K562 (cell line): ENCODE measurements at regions not wholly inside any gene's neighbourhood (a gene's known extent, or its start where the extent isn't known, plus 50 kb on each side); places are given as distances from the start of the nearest gene placed in this dataset.

Source experiments
- ELF4 ChIP-seq: fragments of 450-650 bp; formaldehyde crosslinking; IDR thresholded peaks from 2 replicates; pipeline ENCODE4 v1.4.0; 2022; ENCODE audit warnings: missing genetic modification characterization
- GATA2 ChIP-seq: sonication (generic); formaldehyde crosslinking; IDR thresholded peaks from 2 replicates; pipeline ENCODE4 v1.4.0; 2020; ENCODE audit warnings: mild to moderate bottlenecking, missing genetic modification reagents
- KAT7 ChIP-seq: sonication (generic); formaldehyde crosslinking; IDR thresholded peaks from 2 replicates; pipeline ENCODE4 v1.8.0; 2022; ENCODE audit warnings: missing genetic modification reagents, mild to moderate bottlenecking, borderline replicate concordance
- NFATC3 ChIP-seq: fragments of 450-650 bp; IDR thresholded peaks from 2 replicates; pipeline ENCODE4 v1.6.1; 2017; ENCODE audit warnings: mild to moderate bottlenecking
- NR1H2 ChIP-seq: sonication (generic); formaldehyde crosslinking; IDR thresholded peaks from 2 replicates; pipeline ENCODE4 v1.4.0; 2020; ENCODE audit warnings: mild to moderate bottlenecking, missing genetic modification reagents
- NR2C1 ChIP-seq, 2 experiments: fragments of 450-650 bp; IDR thresholded peaks; 2 replicates each; pipeline ENCODE4 v1.6.1; 2017; ENCODE audit warnings: mild to moderate bottlenecking in 2 of 2, antibody characterized with exemption in 1 of 2, inconsistent platforms in 1 of 2, missing compliant biosample characterization in 1 of 2, missing genetic modification characterization in 1 of 2
- PRPF4 ChIP-seq: fragments of 200-400 bp; formaldehyde crosslinking; IDR thresholded peaks from one replicate; pipeline ENCODE4 v1.6.1; 2017; ENCODE audit warnings: low read length, low read depth, mild to moderate bottlenecking; ENCODE audit not compliant: insufficient read depth, poor library complexity, severe bottlenecking
- RBM34 ChIP-seq: fragments of 200-400 bp; formaldehyde crosslinking; IDR thresholded peaks from 2 replicates; pipeline ENCODE4 v1.6.1; 2018; ENCODE audit warnings: low read length, borderline replicate concordance; ENCODE audit not compliant: insufficient read depth
- SETDB1 ChIP-seq: IDR thresholded peaks from one replicate; pipeline ENCODE4 v1.6.1; 2012; ENCODE audit warnings: low read length, control low read depth, inconsistent platforms
- SREBF2 ChIP-seq: sonication (generic); formaldehyde crosslinking; IDR thresholded peaks from 2 replicates; pipeline ENCODE4 v1.4.0; 2020; ENCODE audit warnings: mild to moderate bottlenecking, missing genetic modification reagents
- TGIF2 ChIP-seq: sonication (generic); formaldehyde crosslinking; IDR thresholded peaks from 2 replicates; pipeline ENCODE4 v1.8.1; 2022; ENCODE audit warnings: mild to moderate bottlenecking, missing genetic modification reagents, moderate library complexity
- ZBTB1 ChIP-seq: sonication (generic); formaldehyde crosslinking; IDR thresholded peaks from 2 replicates; pipeline ENCODE4 v1.8.1; 2023; ENCODE audit warnings: missing genetic modification reagents, low read depth, mild to moderate bottlenecking, borderline replicate concordance
- ZNF12 ChIP-seq: sonication (generic); formaldehyde crosslinking; IDR thresholded peaks from 2 replicates; pipeline ENCODE4 v1.4.0; 2020; ENCODE audit warnings: mild to moderate bottlenecking, missing genetic modification reagents
- ZNF436 ChIP-seq: fragments of 250-450, 450-650 bp; sonication (Bioruptor Pico); formaldehyde crosslinking; IDR thresholded peaks from 2 replicates; pipeline ENCODE4 v1.7.0; 2020; ENCODE audit warnings: mild to moderate bottlenecking
- TF ChIP-seq, protein P1 (sequence below), 2 experiments: fragments of 450-650 bp; IDR thresholded peaks; 2 replicates each; pipeline ENCODE4 v1.6.1; 2016
- TF ChIP-seq, protein P2 (sequence below): fragments of 250-450 bp; sonication (Bioruptor Pico); IDR thresholded peaks from 2 replicates; pipeline ENCODE4 v1.8.0; 2021; ENCODE audit warnings: mild to moderate bottlenecking, moderate library complexity
- TF ChIP-seq, protein P3 (sequence below): sonication (generic); formaldehyde crosslinking; IDR thresholded peaks from 2 replicates; pipeline ENCODE4 v1.8.0; 2023; ENCODE audit warnings: mild to moderate bottlenecking, missing genetic modification reagents
- TF ChIP-seq, protein P4 (sequence below): fragments of 250-450 bp; sonication (Bioruptor Pico); IDR thresholded peaks from 2 replicates; pipeline ENCODE4 v1.8.0; 2022; ENCODE audit warnings: inconsistent platforms

DNA sequence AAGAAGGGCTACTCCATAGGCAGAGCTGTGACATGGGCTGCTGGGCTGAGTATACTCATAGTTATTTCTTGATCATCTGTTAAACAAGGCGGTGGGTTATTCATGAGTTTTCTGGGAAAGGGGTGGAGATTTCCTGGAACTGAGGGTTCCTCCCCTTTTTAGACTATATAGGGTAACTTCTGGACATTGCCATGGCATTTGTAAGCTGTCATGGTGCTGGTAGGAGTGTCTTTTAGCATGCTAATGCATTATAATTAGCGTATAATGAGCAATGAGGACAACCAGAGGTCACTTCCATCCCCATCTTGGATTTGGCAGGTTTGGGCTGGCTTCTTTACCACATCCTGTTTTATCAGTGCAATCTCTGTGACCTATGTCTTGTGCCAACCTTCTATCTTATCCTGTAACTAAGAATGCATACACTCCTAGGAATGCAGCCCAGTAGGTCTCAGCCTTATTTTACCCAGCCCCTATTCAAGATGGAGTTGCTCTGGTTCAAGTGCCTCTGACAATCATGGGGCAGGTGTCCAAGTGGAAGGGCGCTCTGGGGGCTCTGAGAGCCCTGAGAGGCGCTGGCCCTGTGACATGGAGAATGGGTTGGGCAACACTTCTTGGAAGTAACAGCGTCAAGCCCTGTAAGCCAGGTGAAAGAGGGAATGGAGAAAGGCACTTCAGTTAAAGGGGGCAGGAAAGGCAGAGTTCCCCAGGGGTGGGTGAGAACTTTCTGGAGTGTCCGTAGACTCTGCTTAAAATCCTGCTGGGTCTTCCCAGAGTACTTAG is 354.2 kb upstream of the SULF2 start (continued):
- TF ChIP-seq, protein P1, sequence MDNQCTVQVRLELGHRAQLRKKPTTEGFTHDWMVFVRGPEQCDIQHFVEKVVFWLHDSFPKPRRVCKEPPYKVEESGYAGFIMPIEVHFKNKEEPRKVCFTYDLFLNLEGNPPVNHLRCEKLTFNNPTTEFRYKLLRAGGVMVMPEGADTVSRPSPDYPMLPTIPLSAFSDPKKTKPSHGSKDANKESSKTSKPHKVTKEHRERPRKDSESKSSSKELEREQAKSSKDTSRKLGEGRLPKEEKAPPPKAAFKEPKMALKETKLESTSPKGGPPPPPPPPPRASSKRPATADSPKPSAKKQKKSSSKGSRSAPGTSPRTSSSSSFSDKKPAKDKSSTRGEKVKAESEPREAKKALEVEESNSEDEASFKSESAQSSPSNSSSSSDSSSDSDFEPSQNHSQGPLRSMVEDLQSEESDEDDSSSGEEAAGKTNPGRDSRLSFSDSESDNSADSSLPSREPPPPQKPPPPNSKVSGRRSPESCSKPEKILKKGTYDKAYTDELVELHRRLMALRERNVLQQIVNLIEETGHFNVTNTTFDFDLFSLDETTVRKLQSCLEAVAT (IDR thresholded peaks at IDR 0.05), result no peak
- TF ChIP-seq ZNF12 (CRISPR knock-in tag) (no peak), ZNF436 (no peak), NR2C1 (IDR thresholded peaks at IDR 0.05) (no peak), NR2C1 (tag; IDR thresholded peaks at IDR 0.05) (peak; percentile 97), GATA2 (no peak), PRPF4 (no peak), RBM34 (no peak), ELF4 (peak; percentile 98), SETDB1 (no peak), NR1H2 (CRISPR knock-in tag) (no peak), SREBF2 (CRISPR knock-in tag) (no peak), NFATC3 (no peak), KAT7 (CRISPR knock-in tag) (no peak), TGIF2 (CRISPR knock-in tag) (no peak), ZBTB1 (CRISPR knock-in tag) (no peak)
- TF ChIP-seq, protein P2, sequence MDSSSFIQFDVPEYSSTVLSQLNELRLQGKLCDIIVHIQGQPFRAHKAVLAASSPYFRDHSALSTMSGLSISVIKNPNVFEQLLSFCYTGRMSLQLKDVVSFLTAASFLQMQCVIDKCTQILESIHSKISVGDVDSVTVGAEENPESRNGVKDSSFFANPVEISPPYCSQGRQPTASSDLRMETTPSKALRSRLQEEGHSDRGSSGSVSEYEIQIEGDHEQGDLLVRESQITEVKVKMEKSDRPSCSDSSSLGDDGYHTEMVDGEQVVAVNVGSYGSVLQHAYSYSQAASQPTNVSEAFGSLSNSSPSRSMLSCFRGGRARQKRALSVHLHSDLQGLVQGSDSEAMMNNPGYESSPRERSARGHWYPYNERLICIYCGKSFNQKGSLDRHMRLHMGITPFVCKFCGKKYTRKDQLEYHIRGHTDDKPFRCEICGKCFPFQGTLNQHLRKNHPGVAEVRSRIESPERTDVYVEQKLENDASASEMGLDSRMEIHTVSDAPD (CRISPR knock-in tag), result peak; percentile 73; the same call in 1 of the 2 replicates
- TF ChIP-seq, protein P3, sequence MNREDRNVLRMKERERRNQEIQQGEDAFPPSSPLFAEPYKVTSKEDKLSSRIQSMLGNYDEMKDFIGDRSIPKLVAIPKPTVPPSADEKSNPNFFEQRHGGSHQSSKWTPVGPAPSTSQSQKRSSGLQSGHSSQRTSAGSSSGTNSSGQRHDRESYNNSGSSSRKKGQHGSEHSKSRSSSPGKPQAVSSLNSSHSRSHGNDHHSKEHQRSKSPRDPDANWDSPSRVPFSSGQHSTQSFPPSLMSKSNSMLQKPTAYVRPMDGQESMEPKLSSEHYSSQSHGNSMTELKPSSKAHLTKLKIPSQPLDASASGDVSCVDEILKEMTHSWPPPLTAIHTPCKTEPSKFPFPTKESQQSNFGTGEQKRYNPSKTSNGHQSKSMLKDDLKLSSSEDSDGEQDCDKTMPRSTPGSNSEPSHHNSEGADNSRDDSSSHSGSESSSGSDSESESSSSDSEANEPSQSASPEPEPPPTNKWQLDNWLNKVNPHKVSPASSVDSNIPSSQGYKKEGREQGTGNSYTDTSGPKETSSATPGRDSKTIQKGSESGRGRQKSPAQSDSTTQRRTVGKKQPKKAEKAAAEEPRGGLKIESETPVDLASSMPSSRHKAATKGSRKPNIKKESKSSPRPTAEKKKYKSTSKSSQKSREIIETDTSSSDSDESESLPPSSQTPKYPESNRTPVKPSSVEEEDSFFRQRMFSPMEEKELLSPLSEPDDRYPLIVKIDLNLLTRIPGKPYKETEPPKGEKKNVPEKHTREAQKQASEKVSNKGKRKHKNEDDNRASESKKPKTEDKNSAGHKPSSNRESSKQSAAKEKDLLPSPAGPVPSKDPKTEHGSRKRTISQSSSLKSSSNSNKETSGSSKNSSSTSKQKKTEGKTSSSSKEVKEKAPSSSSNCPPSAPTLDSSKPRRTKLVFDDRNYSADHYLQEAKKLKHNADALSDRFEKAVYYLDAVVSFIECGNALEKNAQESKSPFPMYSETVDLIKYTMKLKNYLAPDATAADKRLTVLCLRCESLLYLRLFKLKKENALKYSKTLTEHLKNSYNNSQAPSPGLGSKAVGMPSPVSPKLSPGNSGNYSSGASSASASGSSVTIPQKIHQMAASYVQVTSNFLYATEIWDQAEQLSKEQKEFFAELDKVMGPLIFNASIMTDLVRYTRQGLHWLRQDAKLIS, result no peak
- TF ChIP-seq, protein P4, sequence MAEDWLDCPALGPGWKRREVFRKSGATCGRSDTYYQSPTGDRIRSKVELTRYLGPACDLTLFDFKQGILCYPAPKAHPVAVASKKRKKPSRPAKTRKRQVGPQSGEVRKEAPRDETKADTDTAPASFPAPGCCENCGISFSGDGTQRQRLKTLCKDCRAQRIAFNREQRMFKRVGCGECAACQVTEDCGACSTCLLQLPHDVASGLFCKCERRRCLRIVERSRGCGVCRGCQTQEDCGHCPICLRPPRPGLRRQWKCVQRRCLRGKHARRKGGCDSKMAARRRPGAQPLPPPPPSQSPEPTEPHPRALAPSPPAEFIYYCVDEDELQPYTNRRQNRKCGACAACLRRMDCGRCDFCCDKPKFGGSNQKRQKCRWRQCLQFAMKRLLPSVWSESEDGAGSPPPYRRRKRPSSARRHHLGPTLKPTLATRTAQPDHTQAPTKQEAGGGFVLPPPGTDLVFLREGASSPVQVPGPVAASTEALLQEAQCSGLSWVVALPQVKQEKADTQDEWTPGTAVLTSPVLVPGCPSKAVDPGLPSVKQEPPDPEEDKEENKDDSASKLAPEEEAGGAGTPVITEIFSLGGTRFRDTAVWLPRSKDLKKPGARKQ (CRISPR knock-in tag), result no peak
